CD14-positive monocyte (primary cell): ENCODE measurements at regions not wholly inside any gene's neighbourhood (a gene's known extent, or its start where the extent isn't known, plus 50 kb on each side); places are given as distances from the start of the nearest gene placed in this dataset.

Source experiments
- DNase-seq, 3 donors: peaks; one replicate each; pipeline ENCODE4 v3.0.0-alpha.2; 2011 to 2022
- H2AFZ ChIP-seq: 2 replicates; pipeline ENCODE4 v1.6.0; 2012; ENCODE audit warnings: mild to moderate bottlenecking, low read depth, low read length, inconsistent platforms; ENCODE audit not compliant: insufficient read depth, poor library complexity, severe bottlenecking
- H3K27ac ChIP-seq, 2 donors: 1 replicate in 1 of 2; 2 replicates in 1 of 2; pipeline ENCODE4 v1.5.1; 2012 to 2013; ENCODE audit warnings: low read length in 2 of 2, control low read depth in 1 of 2, inconsistent platforms in 1 of 2, low read depth in 1 of 2, mild to moderate bottlenecking in 1 of 2
- H3K27me3 ChIP-seq, 2 donors: one replicate each; pipeline versions ENCODE4 v1.6.0 to v1.6.1; 2011 to 2013; ENCODE audit warnings: low read length in 2 of 2; ENCODE audit not compliant: control insufficient read depth in 2 of 2, insufficient read depth in 2 of 2
- H3K36me3 ChIP-seq, 2 donors: replicated peaks in 1 of 2; 1 replicate in 1 of 2; 2 replicates in 1 of 2; pipeline versions ENCODE4 v1.5.1 to v1.6.1; 2012 to 2013; ENCODE audit warnings: low read length in 2 of 2, control low read depth in 1 of 2, inconsistent platforms in 1 of 2, mild to moderate bottlenecking in 1 of 2; ENCODE audit not compliant: insufficient read depth in 2 of 2, control insufficient read depth in 1 of 2
- H3K4me1 ChIP-seq, 2 donors: 1 replicate in 1 of 2; 2 replicates in 1 of 2; pipeline versions ENCODE4 v1.5.1 to v1.6.1; 2012 to 2013; ENCODE audit warnings: low read length in 2 of 2, control low read depth in 1 of 2, inconsistent platforms in 1 of 2, mild to moderate bottlenecking in 1 of 2, moderate library complexity in 1 of 2; ENCODE audit not compliant: insufficient read depth in 2 of 2, control insufficient read depth in 1 of 2
- H3K4me2 ChIP-seq: replicated peaks from 2 replicates; pipeline ENCODE3; 2012; ENCODE audit warnings: low read length, moderate library complexity, mild to moderate bottlenecking; ENCODE audit not compliant: poor library complexity, severe bottlenecking; ENCODE audit errors: extremely low read depth
- H3K4me3 ChIP-seq, 3 experiments: fragments of 200-600 bp in 1 of 3; sonication (generic) in 1 of 3; replicated peaks in 1 of 3; 1 replicate in 2 of 3; 2 replicates in 1 of 3; pipeline ENCODE4 v1.5.1; 2011 to 2013; ENCODE audit warnings: low read length in 3 of 3, mild to moderate bottlenecking in 3 of 3, control low read depth in 2 of 3, low read depth in 2 of 3, inconsistent platforms in 1 of 3, moderate library complexity in 1 of 3
- H3K79me2 ChIP-seq: 2 replicates; pipeline ENCODE4 v1.6.0; 2012; ENCODE audit warnings: mild to moderate bottlenecking, control low read depth, inconsistent platforms, low read length, moderate library complexity; ENCODE audit not compliant: insufficient read depth
- H3K9ac ChIP-seq: 2 replicates; pipeline ENCODE4 v1.6.0; 2017; ENCODE audit warnings: low read length, mild to moderate bottlenecking; ENCODE audit not compliant: insufficient read depth, poor library complexity, severe bottlenecking
- H3K9me3 ChIP-seq, 2 donors: replicated peaks in 1 of 2; 1 replicate in 1 of 2; 2 replicates in 1 of 2; pipeline versions ENCODE4 v1.5.1 to v1.6.1; 2012 to 2013; ENCODE audit warnings: low read length in 2 of 2, control low read depth in 1 of 2; ENCODE audit not compliant: control insufficient read depth in 1 of 2, insufficient read depth in 1 of 2
- H4K20me1 ChIP-seq: 2 replicates; pipeline ENCODE4 v1.6.0; 2012; ENCODE audit warnings: mild to moderate bottlenecking, low read length, control low read depth, moderate library complexity; ENCODE audit not compliant: insufficient read depth
- H3K27ac Mint-ChIP-seq, 7 donors: one replicate each; pipeline ENCODE4 v1.8.0; 2020; ENCODE audit warnings: mild to moderate bottlenecking in 7 of 7, mixed read lengths in 7 of 7, moderate library complexity in 6 of 7, inconsistent platforms in 2 of 7
- H3K27me3 Mint-ChIP-seq, 3 donors: one replicate each; pipeline ENCODE4 v1.8.0; 2021 to 2022; ENCODE audit warnings: low read depth in 3 of 3, mild to moderate bottlenecking in 3 of 3, mixed read lengths in 3 of 3, moderate library complexity in 3 of 3, inconsistent platforms in 1 of 3
- H3K36me3 Mint-ChIP-seq, 2 donors: one replicate each; pipeline ENCODE4 v1.8.0; 2020; ENCODE audit warnings: mixed read lengths in 2 of 2, inconsistent platforms in 1 of 2, mild to moderate bottlenecking in 1 of 2
- H3K4me1 Mint-ChIP-seq: one replicate; pipeline ENCODE4 v1.8.0; 2020; ENCODE audit warnings: mild to moderate bottlenecking, mixed read lengths
- H3K4me3 Mint-ChIP-seq, 2 donors: one replicate each; pipeline ENCODE4 v1.8.0; 2020; ENCODE audit warnings: mild to moderate bottlenecking in 2 of 2, mixed read lengths in 2 of 2, moderate library complexity in 1 of 2
- H3K9me3 Mint-ChIP-seq, 7 donors: one replicate each; pipeline ENCODE4 v1.8.0; 2020 to 2022; ENCODE audit warnings: mixed read lengths in 7 of 7, mild to moderate bottlenecking in 6 of 7, moderate library complexity in 6 of 7, inconsistent platforms in 2 of 7
- WGBS: methylation state at CpG from one replicate; pipeline ENCODE4 v1.1.5; 2013; ENCODE audit warnings: missing lambda C conversion rate; ENCODE audit not compliant: insufficient coverage; 5-methylcytosine and 5-hydroxymethylcytosine counted together
- intact Hi-C, 2 donors: fragments of 100-400 bp; cut with micrococcal nuclease; formaldehyde crosslinking; loops; one replicate each; pipeline versions ENCODE4 v1.15.0 to v1.15.1; 2023
- TF ChIP-seq, protein P1 (sequence below): fragments of 200-600 bp; IDR thresholded peaks from one replicate; pipeline ENCODE4 v1.8.0; 2022; ENCODE audit warnings: antibody characterized with exemption, mild to moderate bottlenecking

DNA sequence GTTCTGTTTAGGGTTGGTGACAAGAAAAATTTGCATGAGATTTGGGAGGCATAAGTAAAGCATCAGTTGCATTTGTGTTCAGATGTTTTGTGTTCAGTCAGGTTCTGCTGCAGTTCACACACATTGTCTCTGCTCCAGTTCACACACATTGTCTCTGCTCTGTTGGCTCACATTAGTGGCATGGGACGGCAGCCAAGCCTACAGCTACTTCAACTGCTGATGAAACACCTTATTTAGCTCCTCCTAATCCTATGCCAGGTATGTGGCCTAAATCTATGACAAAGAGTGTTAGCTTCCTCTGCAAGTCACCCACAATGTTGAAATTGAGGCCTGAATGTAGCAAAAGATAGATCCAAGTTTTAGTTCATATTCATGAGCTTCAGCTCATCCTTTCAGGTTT, 278.1 kb upstream of the SYNCRIP start:
- H2AFZ ChIP-seq: no peak overlapping the region
- H3K9me3 Mint-ChIP-seq: peaks cover 0 to 1% (median 0%) of the 10 kb centered on the region in 7 donors
- no peaks in the 10 kb centered on the region for H3K79me2 ChIP-seq
- H3K36me3 Mint-ChIP-seq: no peaks in the 10 kb centered on the region
- H3K4me2 ChIP-seq: no peak overlapping the region
- TF ChIP-seq, protein P1, sequence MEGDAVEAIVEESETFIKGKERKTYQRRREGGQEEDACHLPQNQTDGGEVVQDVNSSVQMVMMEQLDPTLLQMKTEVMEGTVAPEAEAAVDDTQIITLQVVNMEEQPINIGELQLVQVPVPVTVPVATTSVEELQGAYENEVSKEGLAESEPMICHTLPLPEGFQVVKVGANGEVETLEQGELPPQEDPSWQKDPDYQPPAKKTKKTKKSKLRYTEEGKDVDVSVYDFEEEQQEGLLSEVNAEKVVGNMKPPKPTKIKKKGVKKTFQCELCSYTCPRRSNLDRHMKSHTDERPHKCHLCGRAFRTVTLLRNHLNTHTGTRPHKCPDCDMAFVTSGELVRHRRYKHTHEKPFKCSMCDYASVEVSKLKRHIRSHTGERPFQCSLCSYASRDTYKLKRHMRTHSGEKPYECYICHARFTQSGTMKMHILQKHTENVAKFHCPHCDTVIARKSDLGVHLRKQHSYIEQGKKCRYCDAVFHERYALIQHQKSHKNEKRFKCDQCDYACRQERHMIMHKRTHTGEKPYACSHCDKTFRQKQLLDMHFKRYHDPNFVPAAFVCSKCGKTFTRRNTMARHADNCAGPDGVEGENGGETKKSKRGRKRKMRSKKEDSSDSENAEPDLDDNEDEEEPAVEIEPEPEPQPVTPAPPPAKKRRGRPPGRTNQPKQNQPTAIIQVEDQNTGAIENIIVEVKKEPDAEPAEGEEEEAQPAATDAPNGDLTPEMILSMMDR: no peak
- H3K36me3 ChIP-seq: no peaks in the 10 kb centered on the region
- peaks cover 0 to 2% (median 0%) of the 10 kb centered on the region in 3 donors for H3K27me3 Mint-ChIP-seq
- no peaks in the 10 kb centered on the region for H3K9me3 ChIP-seq
- no peaks in the 10 kb centered on the region for H3K4me1 Mint-ChIP-seq
- no peak overlapping the region for H3K9ac ChIP-seq
- no CpG with 5 or more reads among the region's 1 CpG for WGBS
- intact Hi-C loops: no loop called here
- H4K20me1 ChIP-seq: no peaks in the 10 kb centered on the region
- no peak overlapping the region for H3K4me3 Mint-ChIP-seq
- H3K4me1 ChIP-seq: no peaks in the 10 kb centered on the region
- no peaks in the 10 kb centered on the region for H3K27me3 ChIP-seq
- no peak overlapping the region for H3K4me3 ChIP-seq
- no peak overlapping the region for H3K27ac Mint-ChIP-seq
- DNase-seq: no peak
- no peak overlapping the region for H3K27ac ChIP-seq

DNA sequence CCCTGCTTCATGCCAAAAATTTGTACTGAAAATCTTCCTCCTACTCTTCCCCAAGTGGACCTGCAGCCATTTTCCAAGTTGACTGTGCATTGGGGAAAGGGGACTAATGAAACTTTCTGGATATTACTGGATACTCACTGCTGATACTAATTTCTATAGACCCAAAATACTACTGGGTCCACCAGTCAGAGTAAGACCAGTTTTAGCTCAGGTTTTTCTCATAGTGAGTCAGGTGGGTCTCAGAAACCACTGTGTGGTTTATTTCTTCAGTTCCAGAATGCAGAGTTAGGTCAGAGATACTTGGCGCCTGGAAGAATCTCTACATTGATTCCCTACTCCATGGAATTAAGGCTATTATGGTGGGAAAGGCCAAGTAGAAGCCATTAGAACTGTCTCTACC, 274.8 kb upstream of the SYNCRIP start:
- Mint-ChIP-seq H3K4me1 (no peaks in the 10 kb centered on the region), H3K9me3 (no peaks in the 10 kb centered on the region), H3K4me3 (no peak overlapping the region), H3K27me3 (peaks cover 0 to 3% (median 2%) of the 10 kb centered on the region in 3 donors), H3K36me3 (no peaks in the 10 kb centered on the region), H3K27ac (no peak overlapping the region)
- TF ChIP-seq, protein P1: no peak
- Histone ChIP-seq H3K4me1 (no peaks in the 10 kb centered on the region), H2AFZ (no peak overlapping the region), H3K27ac (no peak overlapping the region), H3K27me3 (no peaks in the 10 kb centered on the region), H3K9ac (no peak overlapping the region), H3K9me3 (no peaks in the 10 kb centered on the region), H3K4me2 (no peak overlapping the region), H3K79me2 (no peaks in the 10 kb centered on the region), H4K20me1 (no peaks in the 10 kb centered on the region), H3K36me3 (no peaks in the 10 kb centered on the region), H3K4me3 (no peak overlapping the region)
- no CpG with 5 or more reads among the region's 1 CpG for WGBS
- no peak for DNase-seq
- intact Hi-C loops: no loop called here
